MM.1S (cell line): ENCODE measurements at regions not wholly inside any gene's neighbourhood (a gene's known extent, or its start where the extent isn't known, plus 50 kb on each side); places are given as distances from the start of the nearest gene placed in this dataset.

Experiments
- DNase-seq: peaks from one replicate; pipeline ENCODE4 v3.0.0-alpha.2; 2015
- H2AFZ ChIP-seq: fragments of 300-600 bp; sonication (generic); 2 replicates; pipeline ENCODE4 v1.6.0; 2016; ENCODE audit warnings: antibody characterized with exemption, low read length
- H3F3A ChIP-seq: fragments of 300-600 bp; sonication (generic); 2 replicates; pipeline ENCODE4 v1.6.1; 2016; ENCODE audit warnings: mild to moderate bottlenecking, antibody characterized with exemption, low read length, moderate library complexity, mixed read lengths; ENCODE audit not compliant: insufficient read depth
- H3K27ac ChIP-seq: fragments of 300-600 bp; sonication (generic); 2 replicates; pipeline ENCODE4 v1.5.1; 2016; ENCODE audit warnings: mild to moderate bottlenecking, low read length
- H3K27me3 ChIP-seq: fragments of 300-600 bp; sonication (generic); replicated peaks from 2 replicates; pipeline ENCODE4 v1.6.0; 2016; ENCODE audit warnings: low read length; ENCODE audit not compliant: insufficient read depth
- H3K36me3 ChIP-seq: fragments of 300-600 bp; sonication (generic); replicated peaks from 2 replicates; pipeline ENCODE4 v1.6.1; 2016; ENCODE audit warnings: mild to moderate bottlenecking, low read length, mixed read lengths; ENCODE audit not compliant: insufficient read depth
- H3K4me1 ChIP-seq: fragments of 300-600 bp; sonication (generic); 2 replicates; pipeline ENCODE4 v1.6.1; 2016; ENCODE audit warnings: low read length, mixed read lengths
- H3K4me2 ChIP-seq: fragments of 300-600 bp; sonication (generic); 2 replicates; pipeline ENCODE4 v1.6.0; 2016; ENCODE audit warnings: low read depth, low read length
- H3K4me3 ChIP-seq: fragments of 300-600 bp; sonication (generic); 2 replicates; pipeline ENCODE4 v1.5.1; 2016; ENCODE audit warnings: low read length, mixed read lengths
- H3K79me2 ChIP-seq: fragments of 300-600 bp; sonication (generic); 2 replicates; pipeline ENCODE4 v1.6.1; 2016; ENCODE audit warnings: mixed run types, low read length, mixed read lengths
- H3K9ac ChIP-seq: fragments of 300-600 bp; sonication (generic); 2 replicates; pipeline ENCODE4 v1.6.1; 2016; ENCODE audit warnings: low read length, mixed read lengths
- H3K9me2 ChIP-seq: fragments of 300-600 bp; sonication (generic); replicated peaks from 2 replicates; pipeline ENCODE4 v1.6.1; 2016; ENCODE audit warnings: mild to moderate bottlenecking, low read length, mixed read lengths; ENCODE audit not compliant: insufficient read depth
- H3K9me3 ChIP-seq: fragments of 300-600 bp; sonication (generic); replicated peaks from 2 replicates; pipeline ENCODE4 v1.6.1; 2016; ENCODE audit warnings: mild to moderate bottlenecking, low read length, mixed read lengths; ENCODE audit not compliant: insufficient read depth
- H4K20me1 ChIP-seq: fragments of 300-600 bp; sonication (generic); 2 replicates; pipeline ENCODE4 v1.6.1; 2016; ENCODE audit warnings: mild to moderate bottlenecking, low read length, moderate library complexity, mixed read lengths; ENCODE audit not compliant: insufficient read depth
- EZH2 ChIP-seq: fragments of 300-600 bp; sonication (generic); optimal IDR thresholded peaks from 2 replicates; pipeline ENCODE3; 2017; ENCODE audit warnings: low read depth, mild to moderate bottlenecking, antibody characterized with exemption, low read length, mixed read lengths
- EZH2phosphoT487 ChIP-seq: fragments of 300-600 bp; sonication (generic); IDR thresholded peaks from 2 replicates; pipeline ENCODE4 v1.6.1; 2018; ENCODE audit warnings: antibody characterized with exemption, low read length
- TF ChIP-seq, protein P1 (sequence below): fragments of 300-600 bp; sonication (generic); IDR thresholded peaks from 2 replicates; pipeline ENCODE4 v1.5.1; 2016; ENCODE audit warnings: antibody characterized with exemption, low read length, mixed read lengths

GRCh38 chr9:131809941-131810344, 70.1 kb upstream of the RAPGEF1 start:
- no peaks in the 10 kb centered on the region for H3K4me1 ChIP-seq
- no peak overlapping the region for H3K4me3 ChIP-seq
- H3K9ac ChIP-seq: no peak overlapping the region
- no peak overlapping the region for H2AFZ ChIP-seq
- H3K4me2 ChIP-seq: no peak overlapping the region
- no peaks in the 10 kb centered on the region for H3K9me3 ChIP-seq
- no peak for TF ChIP-seq EZH2
- no peak for TF ChIP-seq EZH2phosphoT487
- TF ChIP-seq, protein P1, sequence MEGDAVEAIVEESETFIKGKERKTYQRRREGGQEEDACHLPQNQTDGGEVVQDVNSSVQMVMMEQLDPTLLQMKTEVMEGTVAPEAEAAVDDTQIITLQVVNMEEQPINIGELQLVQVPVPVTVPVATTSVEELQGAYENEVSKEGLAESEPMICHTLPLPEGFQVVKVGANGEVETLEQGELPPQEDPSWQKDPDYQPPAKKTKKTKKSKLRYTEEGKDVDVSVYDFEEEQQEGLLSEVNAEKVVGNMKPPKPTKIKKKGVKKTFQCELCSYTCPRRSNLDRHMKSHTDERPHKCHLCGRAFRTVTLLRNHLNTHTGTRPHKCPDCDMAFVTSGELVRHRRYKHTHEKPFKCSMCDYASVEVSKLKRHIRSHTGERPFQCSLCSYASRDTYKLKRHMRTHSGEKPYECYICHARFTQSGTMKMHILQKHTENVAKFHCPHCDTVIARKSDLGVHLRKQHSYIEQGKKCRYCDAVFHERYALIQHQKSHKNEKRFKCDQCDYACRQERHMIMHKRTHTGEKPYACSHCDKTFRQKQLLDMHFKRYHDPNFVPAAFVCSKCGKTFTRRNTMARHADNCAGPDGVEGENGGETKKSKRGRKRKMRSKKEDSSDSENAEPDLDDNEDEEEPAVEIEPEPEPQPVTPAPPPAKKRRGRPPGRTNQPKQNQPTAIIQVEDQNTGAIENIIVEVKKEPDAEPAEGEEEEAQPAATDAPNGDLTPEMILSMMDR: no peak
- H3K27ac ChIP-seq: no peak overlapping the region
- peaks cover 95% of the 10 kb centered on the region for H3K27me3 ChIP-seq
- H3K36me3 ChIP-seq: no peaks in the 10 kb centered on the region
- DNase-seq: no peak
- H3K9me2 ChIP-seq: no peaks in the 10 kb centered on the region
- H3K79me2 ChIP-seq: no peaks in the 10 kb centered on the region
- H4K20me1 ChIP-seq: no peaks in the 10 kb centered on the region
- H3F3A ChIP-seq: no peaks in the 10 kb centered on the region

- TF ChIP-seq EZH2 (no peak), EZH2phosphoT487 (no peak)
- TF ChIP-seq, protein P1: no peak
Measured at GRCh38 chr9:131808291-131808690, 68.4 kb upstream of the RAPGEF1 start.

DNA sequence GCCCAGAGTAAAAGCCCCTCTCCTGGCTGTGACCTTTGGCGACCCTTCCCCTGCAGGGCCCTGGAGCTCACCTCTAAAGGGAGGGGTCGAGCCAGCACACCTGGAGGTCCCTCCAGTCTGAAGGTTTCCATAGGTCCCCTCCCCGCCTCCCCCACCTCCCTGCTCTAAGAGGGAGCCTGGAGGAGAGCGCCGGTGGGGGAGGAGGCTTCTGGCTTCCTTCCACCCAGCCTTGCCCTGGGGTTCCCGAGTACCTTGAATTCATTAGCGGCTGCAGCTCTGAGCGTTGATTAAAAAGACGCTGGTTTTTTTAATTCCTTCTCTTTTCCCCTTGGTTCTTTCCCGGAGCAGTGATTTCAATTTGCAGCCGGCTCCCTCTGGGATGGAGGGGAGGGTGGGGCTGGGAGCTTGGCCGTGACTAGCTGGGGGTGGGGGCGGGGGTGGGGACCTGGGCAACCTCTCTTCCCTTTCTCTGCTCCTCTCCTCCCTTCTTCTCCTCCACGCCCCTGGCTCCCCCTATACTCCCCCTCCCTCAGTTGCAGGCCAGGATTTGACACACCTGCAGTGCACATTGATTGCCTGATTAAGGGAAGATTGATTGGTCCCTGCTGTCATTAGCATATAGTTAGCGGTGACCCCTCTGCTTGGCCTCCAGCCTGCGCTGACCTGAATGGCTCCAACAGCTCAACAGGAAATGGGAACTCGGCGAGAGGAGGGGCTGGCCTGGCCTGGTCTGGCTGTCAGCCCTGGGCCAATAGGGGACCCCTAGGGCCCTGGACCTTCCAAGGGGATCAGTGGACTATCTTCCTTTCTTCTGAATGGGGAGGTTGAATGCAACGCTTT, 67.5 kb upstream of the RAPGEF1 start:
- no peak overlapping the region for H3K9ac ChIP-seq
- H3K79me2 ChIP-seq: no peaks in the 10 kb centered on the region
- peaks cover 94% of the 10 kb centered on the region for H3K27me3 ChIP-seq
- H3K4me2 ChIP-seq: no peak overlapping the region
- DNase-seq: no peak
- no peaks in the 10 kb centered on the region for H4K20me1 ChIP-seq
- TF ChIP-seq EZH2 (no peak), EZH2phosphoT487 (no peak)
- no peak overlapping the region for H3K4me3 ChIP-seq
- no peaks in the 10 kb centered on the region for H3K9me2 ChIP-seq
- no peak overlapping the region for H3K27ac ChIP-seq
- H2AFZ ChIP-seq: no peak overlapping the region
- no peaks in the 10 kb centered on the region for H3K9me3 ChIP-seq
- H3K4me1 ChIP-seq: no peaks in the 10 kb centered on the region
- H3F3A ChIP-seq: no peaks in the 10 kb centered on the region
- H3K36me3 ChIP-seq: no peaks in the 10 kb centered on the region

More at GRCh38 chr9:131808291-131808690, 68.4 kb upstream of the RAPGEF1 start:
- Histone ChIP-seq H3K9me2 (no peaks in the 10 kb centered on the region), H3K4me1 (no peaks in the 10 kb centered on the region), H3K79me2 (no peaks in the 10 kb centered on the region), H3K27me3 (peaks cover 94% of the 10 kb centered on the region), H3F3A (no peaks in the 10 kb centered on the region), H4K20me1 (no peaks in the 10 kb centered on the region), H3K4me2 (no peak overlapping the region), H3K9ac (no peak overlapping the region), H3K27ac (no peak overlapping the region), H3K9me3 (no peaks in the 10 kb centered on the region), H2AFZ (no peak overlapping the region), H3K36me3 (no peaks in the 10 kb centered on the region), H3K4me3 (no peak overlapping the region)
- DNase-seq: no peak

DNA sequence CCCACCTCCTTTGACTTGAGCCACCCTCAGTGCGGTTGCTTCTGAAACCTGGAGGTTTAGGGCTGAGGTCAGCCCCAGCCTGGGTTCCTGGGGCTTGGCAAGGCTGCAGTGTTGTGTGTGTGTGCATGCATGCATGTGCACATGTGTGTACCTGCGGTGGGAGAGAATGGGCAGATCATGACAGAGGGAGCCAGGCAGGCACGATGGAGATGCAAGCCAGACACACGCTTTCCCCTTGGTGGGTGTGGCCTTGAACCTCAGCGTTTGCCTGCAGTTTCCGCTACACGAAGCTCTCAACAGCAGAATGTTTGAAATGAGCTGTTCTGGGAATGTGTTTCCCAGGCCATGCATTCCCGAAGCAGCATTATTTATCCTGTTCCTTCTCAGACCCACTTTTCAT, 65.9 kb upstream of the RAPGEF1 start:
- Histone ChIP-seq H2AFZ (no peak overlapping the region), H3F3A (no peaks in the 10 kb centered on the region), H3K9ac (no peak overlapping the region), H3K4me2 (no peak overlapping the region), H3K9me2 (no peaks in the 10 kb centered on the region), H3K27ac (no peak overlapping the region), H3K4me1 (no peaks in the 10 kb centered on the region), H3K27me3 (peaks cover 84% of the 10 kb centered on the region), H3K36me3 (no peaks in the 10 kb centered on the region), H3K79me2 (no peaks in the 10 kb centered on the region), H4K20me1 (no peaks in the 10 kb centered on the region), H3K9me3 (no peaks in the 10 kb centered on the region), H3K4me3 (no peak overlapping the region)
- no peak for DNase-seq
- TF ChIP-seq, protein P1: no peak
- TF ChIP-seq EZH2 (no peak), EZH2phosphoT487 (no peak)
